ENCODE measurements at regions not wholly inside any gene's neighbourhood (a gene's known extent, or its start where the extent isn't known, plus 50 kb on each side); places are given as distances from the start of the nearest gene placed in this dataset.

- TF ChIP-seq ZNF274 (IDR thresholded peaks at IDR 0.05; ENCODE audit: low read depth, low read length) (no peak), YY1 (IDR thresholded peaks at IDR 0.05; ENCODE audit: insufficient read depth, insufficient read length) (no peak), SUZ12 (IDR thresholded peaks at IDR 0.05; ENCODE audit: extremely low read depth, insufficient read depth, insufficient read length) (no peak)
These were observed 239.8 kb upstream of the EGLN3 start for GRCh38 chr14:34190717-34191116.

All from NT2/D1 (cell line).